GM18508 (cell line): ENCODE measurements at regions not wholly inside any gene's neighbourhood (a gene's known extent, or its start where the extent isn't known, plus 50 kb on each side); places are given as distances from the start of the nearest gene placed in this dataset.

Experiments used
- ATAC-seq: cut with Tn5 transposase; IDR thresholded peaks from one replicate; pipeline ENCODE4 v1.9.1; 2021; ENCODE audit warnings: moderate number of reproducible peaks; ENCODE audit not compliant: insufficient read depth, unreplicated experiment

DNA sequence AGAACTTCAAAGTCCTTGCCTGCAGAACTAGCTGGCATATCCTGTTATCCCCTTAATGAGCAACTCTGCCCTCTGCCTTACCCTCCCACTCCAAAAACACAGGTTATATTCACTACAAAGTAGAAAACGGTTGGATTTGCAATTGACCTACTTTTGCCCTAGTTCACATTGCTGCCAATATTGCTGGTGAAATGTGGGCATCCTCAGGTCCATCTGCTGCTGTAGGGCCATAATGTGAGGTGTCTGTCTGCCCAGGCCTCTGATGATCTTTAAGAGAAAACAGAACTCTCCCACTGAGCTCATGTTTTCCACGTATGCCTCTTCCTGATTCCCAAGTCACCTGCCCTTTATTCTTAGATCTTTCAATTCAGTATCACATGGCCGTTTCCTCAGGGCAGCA, 294.0 kb upstream of the CDH20 start:
- no peak for ATAC-seq

DNA sequence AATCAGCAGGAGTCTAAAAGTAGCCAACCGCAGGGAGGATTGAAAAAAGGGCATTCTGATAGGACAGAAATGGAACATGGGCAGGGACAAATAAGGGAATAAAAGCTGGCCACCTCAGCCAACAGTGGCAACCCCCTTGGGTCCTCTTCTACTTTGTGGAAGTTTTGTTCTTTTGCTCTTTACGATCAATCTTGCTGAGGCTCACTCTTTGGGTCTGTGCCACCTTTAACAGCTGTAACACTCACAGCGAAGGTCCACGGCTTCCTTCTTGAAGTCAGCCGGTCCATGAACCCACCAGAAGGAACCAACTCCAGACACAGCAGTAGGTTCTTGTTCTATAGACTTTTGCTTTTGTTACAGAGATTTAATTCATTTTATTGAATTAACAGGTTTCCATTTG, 285.4 kb upstream of the CDH20 start:
- no peak for ATAC-seq

DNA sequence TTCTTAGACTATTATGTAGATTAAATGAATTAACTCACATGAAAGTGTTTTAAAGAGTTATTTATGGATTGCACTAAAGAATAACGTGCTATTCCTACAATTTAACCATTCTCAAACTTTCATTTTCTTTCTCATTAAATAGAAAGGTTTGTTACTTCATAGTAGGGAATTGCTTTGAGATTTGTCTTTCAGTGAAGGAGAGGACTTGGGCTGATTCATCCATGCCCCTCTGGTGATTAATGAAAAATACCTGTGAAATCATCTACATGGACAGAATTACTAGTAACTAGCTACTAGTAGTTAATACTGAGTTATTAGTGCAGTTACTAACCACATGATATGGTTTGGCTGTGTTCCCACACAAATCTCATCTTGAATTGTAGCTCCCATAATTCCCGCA, 275.8 kb upstream of the CDH20 start:
- no peak for ATAC-seq

DNA sequence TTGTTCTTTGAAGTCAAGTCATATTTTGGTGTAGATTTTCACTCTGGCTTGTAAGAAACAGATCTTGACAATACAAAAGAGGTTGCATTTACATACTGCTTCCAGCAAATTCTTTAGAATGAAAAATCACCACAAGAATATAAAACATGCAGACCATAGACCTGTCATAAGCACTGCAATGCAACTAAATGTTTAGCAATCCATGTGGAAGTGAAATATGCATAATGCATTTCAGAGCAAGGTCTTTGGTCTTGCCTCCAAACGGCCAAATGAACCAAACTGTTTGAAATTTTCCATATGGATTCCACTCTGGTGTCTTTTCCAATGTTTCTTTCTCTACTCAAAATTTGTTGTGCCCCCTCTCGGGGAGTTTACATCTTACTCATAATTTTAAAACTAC, 271.0 kb upstream of the CDH20 start:
- ATAC-seq: no peak

DNA sequence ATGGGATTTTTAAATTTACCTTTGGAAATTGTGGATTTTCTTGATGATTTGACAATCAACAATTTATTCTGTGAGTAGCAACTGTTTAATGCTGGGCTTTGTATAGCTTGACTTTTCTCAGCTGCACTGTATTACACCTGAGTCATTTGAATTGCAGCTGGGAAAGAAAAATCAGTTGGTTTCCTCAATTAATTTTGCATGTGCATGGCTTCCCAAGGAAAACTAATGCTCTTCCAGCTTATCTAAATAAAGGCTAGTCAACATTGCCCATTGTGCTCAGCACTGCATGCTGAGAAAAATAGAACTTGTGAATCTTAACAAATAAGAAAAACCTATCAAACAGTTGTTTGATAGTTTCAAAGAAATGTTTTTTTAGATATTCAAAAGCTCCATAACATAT, 268.3 kb upstream of the CDH20 start:
- no peak for ATAC-seq

DNA sequence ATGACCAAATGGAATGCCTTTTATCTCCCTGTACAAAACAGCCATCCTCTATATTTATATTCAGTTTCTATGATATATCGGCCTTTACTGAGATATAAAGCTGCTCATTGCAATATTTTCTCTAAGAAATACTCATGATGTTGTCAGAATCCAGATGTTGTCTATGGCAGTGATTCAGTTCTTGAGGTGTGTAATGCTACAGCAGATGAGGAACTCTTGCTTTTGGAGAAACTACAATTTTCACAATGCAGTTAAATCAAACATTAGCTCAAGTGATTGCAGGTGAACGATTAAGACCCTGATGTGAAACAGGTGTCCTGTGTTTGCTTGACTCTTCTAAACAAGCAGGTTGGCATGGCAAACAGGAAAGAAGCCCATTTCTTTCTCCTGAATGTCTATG, 256.2 kb upstream of the CDH20 start:
- ATAC-seq: no peak

DNA sequence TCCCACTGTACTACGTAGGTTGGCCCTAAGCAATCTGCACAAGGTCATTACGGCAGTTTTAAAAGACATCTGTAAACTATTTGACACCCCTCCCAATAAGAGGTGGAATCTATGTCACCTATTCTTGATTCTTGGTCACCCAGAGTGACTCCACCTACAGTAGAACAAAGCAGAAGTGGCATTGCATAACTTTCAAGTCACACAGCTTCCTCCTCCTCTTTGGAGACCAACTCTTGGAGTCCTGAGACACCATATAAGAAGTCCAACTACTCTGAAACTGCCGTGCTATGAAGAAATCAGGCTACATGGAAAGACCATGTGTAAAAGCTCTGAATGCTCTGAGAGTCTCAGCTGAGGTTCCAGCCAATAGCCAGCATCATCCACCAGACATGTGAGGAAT, 253.5 kb upstream of the CDH20 start:
- no peak for ATAC-seq

DNA sequence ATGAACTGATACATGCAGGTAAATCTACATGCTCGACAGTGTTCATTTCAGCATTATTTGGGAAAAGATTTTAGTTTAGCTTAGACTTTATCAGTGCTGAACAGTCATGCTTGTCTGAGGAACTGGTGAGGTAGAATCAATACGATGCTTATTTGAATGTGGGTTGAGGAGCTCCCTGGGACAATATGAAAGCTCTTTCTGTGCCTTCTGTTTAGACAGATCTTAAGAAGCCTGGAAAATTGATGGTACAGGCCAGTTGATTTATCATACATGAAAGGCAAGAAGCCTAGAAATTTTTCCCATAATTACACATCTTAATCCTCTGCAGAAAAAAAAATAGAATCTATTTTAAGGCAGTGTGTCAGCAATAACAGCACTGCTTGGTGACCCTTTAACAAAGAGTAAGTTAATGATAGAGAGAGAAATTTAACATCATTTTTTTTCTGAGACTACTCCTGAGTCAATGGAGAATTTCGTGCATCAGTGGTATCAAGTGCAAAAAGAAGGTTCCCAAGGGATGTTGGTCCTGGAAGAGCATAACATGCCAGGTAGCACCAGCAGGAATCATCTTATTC, 252.2 kb upstream of the CDH20 start:
- no peak for ATAC-seq

DNA sequence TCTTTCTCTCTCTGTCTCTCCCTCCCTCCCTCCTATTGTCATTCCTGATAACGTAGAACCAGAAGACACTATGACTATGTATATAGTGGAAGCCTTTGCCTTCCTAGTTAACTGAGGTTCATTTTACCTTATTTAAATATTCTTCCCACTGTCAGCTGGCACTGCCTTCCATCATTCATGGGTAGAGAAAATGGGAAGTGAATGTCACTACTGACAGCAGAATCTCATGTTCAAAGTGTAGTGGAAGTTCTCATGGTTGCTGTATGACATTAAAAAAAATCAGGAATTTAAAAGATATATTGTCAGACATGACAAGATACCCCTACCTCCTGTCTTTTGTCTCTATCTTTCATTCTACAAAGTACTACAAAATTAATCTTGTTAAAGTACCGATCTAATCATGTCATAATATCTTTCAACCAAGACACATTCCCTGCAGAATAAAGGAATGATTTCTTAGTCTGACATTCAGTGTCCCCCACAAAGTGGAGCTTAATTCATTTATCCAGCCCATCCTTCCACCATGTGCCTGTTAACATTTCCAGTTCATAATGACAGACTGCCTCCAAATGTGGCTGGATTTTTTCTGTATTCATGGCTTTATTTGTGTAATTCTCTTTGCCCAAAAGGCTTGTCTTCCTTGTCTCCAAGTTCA, 250.1 kb upstream of the CDH20 start:
- ATAC-seq: no peak

DNA sequence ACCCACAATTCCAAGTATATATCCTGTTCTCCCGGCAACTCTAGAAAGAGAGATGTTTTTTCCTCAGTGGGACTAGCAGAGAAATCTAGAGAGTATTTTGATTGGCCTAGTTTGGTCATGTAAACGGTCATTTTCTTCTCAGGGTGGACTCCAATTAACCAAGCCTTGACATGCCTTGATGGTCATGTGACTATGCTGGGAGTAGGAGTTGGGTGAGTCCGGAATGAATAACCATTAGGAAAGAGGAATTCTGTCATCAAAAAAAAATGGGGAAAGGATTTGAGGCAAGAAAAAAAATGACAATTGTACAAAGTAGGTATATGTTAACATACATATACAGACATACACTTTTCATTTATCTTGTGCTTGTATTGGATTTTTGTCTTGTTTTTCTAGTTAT, 248.2 kb upstream of the CDH20 start:
- ATAC-seq: no peak

DNA sequence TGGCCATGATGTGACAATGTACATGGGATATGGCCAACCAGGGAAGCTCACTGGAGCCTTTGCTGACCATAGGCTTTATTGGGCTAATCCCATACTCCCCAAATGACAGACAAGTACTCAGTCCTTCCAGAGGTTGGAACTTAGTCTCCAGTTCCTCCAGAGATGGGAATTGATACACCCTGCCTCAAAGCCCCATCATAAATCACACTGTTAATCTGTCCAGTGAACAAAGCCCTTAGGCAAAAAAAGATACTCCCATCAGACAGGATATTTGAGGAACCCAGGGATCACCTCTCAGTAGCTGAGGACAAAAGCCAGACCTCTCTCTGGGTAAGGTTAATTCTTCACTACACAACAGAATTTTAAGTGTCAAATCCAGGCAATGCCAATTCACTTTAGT, 247.5 kb upstream of the CDH20 start:
- ATAC-seq: no peak

DNA sequence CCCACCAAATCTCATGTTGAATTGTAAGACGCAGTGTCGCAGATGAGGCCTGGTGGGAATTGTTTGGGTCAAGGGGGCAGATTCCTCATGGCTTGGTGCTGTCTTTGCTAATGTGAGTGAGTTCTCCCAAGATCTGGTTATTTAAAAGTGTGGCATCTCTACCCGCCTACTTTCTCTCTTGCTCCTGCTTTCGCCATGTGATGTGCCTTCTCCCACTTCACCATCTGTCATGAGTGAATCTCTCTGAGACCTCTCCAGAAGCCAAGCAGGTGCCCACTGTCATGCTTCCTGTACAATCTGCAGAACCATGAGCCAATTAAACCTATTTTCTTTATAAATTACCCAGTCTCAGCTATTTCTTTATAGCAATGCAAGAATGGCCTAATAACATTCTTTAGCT, 246.6 kb upstream of the CDH20 start:
- ATAC-seq: no peak

DNA sequence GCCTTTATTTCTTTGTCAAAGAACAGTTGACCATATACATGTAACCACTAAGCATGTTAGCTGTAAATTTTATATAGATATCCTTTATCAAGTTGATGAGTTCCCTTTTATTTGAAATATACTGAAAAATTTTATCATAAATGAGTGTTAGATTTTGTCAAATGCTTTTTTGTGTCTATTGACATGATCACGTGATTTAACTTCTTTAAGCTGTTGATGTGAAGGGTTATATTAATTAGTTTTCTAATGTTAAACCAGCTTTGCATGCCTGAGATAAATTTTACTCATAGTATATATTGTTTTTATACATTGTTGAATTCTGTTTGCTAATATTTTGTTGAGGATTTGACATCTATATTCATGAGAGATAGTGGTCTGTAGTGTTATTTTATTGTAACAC, 241.9 kb upstream of the CDH20 start:
- no peak for ATAC-seq

DNA sequence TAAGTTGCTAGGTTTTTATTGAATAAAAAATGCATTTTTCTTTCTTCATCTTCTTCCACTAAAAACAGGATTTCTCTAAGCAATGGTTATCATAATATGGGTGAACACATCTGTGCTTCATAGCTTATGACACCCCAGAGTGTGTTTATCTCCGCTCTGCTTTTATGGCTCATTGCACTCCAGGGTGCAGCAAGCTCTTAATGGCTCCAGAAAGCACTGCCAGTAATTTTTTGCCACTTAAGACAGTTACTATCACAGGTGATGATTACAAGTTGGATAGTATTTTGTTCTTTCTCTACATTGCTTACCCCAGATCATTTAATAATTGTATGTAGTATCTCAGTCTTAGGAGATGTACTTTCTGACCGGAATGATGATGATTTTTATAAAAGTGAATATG, 239.3 kb upstream of the CDH20 start:
- no peak for ATAC-seq

DNA sequence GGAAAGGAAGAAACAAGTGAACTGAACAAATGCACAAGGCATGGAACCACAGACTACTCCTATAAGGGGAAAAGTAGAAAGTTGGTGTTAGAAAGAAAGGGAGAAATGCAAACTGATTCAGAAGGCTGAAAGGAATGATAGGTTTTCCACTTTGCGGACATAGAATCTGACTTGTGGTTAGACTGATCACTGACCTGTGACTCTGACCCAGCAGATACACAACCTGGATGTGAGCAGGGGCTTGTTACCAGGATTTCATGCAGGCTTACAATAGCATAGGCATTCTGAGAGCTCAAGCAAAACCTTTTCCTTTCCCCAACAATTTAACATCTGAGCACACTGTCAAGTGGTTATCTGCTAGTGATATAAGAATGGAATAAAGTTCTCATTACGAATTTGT, 237.0 kb upstream of the CDH20 start:
- ATAC-seq: no peak

DNA sequence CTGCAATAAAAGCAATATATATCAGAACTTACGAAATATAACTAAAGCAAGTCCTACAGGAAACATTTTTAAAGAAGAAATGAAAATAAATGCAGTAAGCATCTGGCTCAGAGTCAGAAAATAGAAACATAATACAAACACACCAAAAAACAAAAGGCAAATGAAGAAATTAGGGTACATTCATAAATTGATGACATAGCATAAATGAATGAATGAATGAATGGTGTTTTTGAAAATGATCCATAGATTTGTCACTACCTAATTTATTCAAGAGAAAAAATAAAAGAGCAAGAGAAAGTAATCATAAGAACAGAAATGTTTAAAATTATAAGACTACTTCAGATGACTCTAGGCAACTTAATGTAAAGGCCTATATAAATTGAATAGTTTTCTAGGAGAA, 226.1 kb upstream of the CDH20 start:
- no peak for ATAC-seq

DNA sequence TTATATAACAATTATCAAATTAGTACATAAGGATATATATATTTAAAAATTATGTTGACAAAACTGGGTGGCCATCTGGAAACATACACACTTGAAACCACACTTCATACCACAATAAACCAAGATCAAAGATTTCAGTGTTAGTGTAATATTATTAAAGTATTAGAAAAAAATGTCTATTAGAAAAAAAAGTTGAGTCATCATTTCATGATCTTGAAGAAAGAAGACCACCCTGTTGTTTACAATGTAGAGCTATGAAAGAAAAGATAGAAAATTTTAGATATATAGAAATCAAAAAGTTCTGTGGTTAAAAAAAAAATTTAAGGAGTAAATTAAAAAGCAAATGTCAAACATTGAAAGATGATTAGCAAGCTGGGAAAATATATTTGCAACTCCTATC, 224.5 kb upstream of the CDH20 start:
- no peak for ATAC-seq

DNA sequence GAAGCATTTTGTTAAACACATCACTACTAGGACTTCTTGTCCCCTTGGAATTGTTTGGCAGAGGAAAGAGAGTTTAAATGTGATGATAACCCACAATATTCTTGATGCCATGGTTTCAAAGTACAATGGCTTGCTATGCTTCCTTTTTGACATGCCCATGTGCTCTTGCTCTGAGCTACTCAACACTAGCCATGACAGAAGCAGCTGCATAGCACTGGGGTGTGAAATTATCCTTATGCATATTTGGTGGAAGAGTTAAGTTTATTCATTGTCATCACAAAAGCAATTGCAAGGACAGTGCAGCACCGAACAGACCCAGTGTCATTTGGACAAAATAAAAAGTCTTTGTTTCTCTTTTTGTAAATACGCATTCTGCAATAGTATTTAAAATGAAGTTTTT, 209.9 kb upstream of the CDH20 start:
- ATAC-seq: no peak

DNA sequence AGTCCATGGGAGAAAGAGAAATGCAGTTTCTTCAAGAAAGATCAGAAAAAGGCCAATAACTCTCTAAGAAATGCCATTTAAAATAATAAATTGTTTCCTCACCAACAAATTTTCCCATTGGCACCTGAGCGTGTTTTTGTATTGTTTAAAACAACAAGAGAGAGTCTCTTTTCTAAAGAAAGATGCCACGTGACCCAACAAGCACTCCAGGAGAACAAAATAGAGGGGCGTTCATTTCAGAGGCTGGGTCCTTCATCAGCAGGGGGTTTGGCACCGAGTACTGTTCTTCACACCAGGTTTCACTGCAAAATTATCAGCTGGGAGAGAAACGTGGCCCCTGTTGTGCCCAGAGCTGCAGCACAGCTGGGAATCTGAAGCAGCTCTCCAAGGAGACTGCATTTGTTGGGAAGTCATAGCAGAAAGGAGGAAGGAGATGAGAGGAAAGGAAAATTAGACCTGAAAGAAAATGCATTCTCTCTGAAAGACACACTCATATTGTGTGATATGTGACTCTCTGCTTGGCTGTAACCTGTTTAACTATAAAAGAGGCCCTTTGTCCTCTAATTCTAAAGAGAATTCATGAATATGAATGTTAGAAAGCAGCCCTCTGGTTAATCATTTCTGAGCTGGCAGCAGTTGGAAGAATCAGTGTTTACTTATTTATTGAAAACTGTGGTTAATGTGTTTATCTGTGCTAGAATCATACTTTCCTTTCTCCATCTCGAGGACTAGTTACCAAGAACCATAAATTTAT, 205.3 kb upstream of the CDH20 start:
- no peak for ATAC-seq

DNA sequence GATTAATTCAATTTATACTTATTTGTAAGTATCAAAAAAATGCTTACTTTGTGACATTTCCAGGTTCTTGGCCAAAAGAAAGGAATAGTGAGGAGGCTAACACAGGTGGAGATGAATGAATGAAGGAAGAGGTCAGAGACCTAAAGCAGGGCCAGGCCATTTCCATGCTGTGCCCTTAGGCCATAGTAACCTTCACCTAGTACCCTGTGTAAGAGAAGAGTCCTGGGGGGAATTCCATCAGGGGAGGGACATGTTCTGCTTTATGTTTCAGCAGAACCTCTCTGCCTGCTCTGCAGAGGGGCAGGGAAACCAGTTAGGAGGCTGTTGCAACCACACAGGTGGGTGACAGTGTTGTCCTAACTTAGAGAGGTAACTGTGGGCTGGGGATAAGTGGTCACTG, 204.2 kb upstream of the CDH20 start:
- no peak for ATAC-seq

DNA sequence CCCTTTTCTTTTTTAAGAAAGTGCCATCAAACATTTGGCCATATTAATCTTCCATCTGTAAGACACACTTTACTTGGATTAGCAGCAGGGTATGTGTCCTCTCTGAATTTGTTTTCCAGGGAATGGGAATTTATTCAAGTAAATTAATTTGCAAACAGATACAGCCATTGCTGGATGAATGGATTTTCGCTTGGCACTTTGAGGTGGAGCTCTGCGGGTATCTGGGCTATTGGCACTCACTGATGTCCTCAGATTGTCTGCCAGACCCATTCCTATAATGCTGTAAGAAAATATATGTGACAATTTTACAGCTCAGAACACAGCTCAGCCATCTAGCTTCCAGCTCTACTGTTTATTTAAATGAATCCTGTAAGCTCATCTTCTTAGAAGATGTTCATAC, 201.2 kb upstream of the CDH20 start:
- ATAC-seq: no peak

DNA sequence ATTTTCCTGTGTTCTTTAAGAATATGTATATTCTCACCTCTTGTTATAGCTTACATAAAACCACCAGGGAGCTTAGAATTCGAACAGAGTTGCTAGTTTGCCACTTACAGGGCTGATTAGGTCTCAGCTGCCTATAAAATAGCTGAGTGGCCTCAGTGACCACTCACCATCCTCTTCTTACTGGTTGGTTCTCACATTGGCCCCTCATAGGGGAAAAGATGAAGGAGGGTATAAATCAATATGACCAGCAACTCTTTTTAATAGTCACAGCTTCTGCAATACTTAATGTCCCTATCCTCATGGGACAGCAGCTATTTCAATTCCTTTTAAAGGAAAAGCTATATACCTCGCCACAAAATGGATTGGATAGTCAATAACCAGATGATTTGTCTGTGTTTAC, 199.4 kb upstream of the CDH20 start:
- ATAC-seq: no peak
